Calu3 (cell line): ENCODE measurements at regions not wholly inside any gene's neighbourhood (a gene's known extent, or its start where the extent isn't known, plus 50 kb on each side); places are given as distances from the start of the nearest gene placed in this dataset.

Experiments
- BruUV-seq: library from RNA; stranded (reverse); fragments of 400-500 nt; replicated peaks from 2 replicates; lab custom pipeline; 2021; lab: Mats Ljungman, UMichigan
- CTCF ChIA-PET: fragments of 300-600 bp; sonication (Branson Sonifier 250); formaldehyde crosslinking; loops from one replicate; lab custom pipeline; 2022; ENCODE audit warnings: antibody characterized with exemption; lab: Charles Lee
- DNase-seq: peaks from one replicate; pipeline ENCODE4 v3.0.0; 2022
- H3K27ac Mint-ChIP-seq: one replicate; pipeline ENCODE4 v1.8.0; 2022; ENCODE audit warnings: mixed read lengths; ENCODE audit not compliant: unreplicated experiment
- H3K27me3 Mint-ChIP-seq: one replicate; pipeline ENCODE4 v1.8.0; 2022; ENCODE audit warnings: mixed read lengths; ENCODE audit not compliant: unreplicated experiment
- H3K36me3 Mint-ChIP-seq: one replicate; pipeline ENCODE4 v1.8.0; 2022; ENCODE audit warnings: mild to moderate bottlenecking, moderate library complexity, mixed read lengths; ENCODE audit not compliant: insufficient read depth, unreplicated experiment
- H3K4me1 Mint-ChIP-seq: one replicate; pipeline ENCODE4 v1.8.0; 2022; ENCODE audit warnings: mild to moderate bottlenecking, low read depth, mixed read lengths; ENCODE audit not compliant: unreplicated experiment
- H3K4me3 Mint-ChIP-seq: one replicate; pipeline ENCODE4 v1.8.0; 2022; ENCODE audit warnings: mild to moderate bottlenecking, low read depth, moderate library complexity, mixed read lengths; ENCODE audit not compliant: unreplicated experiment
- H3K9me3 Mint-ChIP-seq: one replicate; pipeline ENCODE4 v1.8.0; 2022; ENCODE audit warnings: low read depth, mixed read lengths; ENCODE audit not compliant: unreplicated experiment
- CTCF ChIP-seq: fragments of 200-600 bp; IDR thresholded peaks from one replicate; pipeline ENCODE4 v1.8.0; 2022; ENCODE audit warnings: antibody characterized with exemption; ENCODE audit not compliant: unreplicated experiment
- intact Hi-C: fragments of 100-400 bp; cut with micrococcal nuclease; formaldehyde crosslinking; loops from one replicate; pipeline ENCODE4 v1.10.0; 2022; ENCODE audit not compliant: unreplicated experiment

DNA sequence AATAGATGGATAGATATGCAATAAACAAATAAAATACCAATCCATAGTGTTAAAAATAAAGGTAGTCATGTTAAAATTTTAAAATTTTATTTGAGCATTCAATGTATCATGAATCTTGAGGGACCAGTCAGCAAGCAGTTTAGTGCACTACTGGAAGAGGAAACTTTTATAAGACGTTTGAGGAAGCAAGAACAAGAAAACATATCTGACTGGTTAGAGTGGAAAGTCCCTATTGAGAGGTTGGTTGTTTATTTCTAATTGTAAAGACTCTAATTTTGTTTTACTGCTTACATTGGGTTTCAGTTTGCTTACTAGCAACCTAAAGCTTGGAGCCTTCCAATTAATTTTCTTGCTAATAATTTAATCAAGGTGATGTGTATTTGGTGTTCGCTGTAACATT is 786.2 kb downstream of the RAB28 start:
- no TSS peak for BruUV-seq
- CTCF ChIA-PET: no interaction called here
- H3K4me3 Mint-ChIP-seq: no peak overlapping the region
- intact Hi-C loops: no loop called here
- H3K4me1 Mint-ChIP-seq: no peaks in the 10 kb centered on the region
- no peak for DNase-seq
- no peaks in the 10 kb centered on the region for H3K27me3 Mint-ChIP-seq
- no peaks in the 10 kb centered on the region for H3K36me3 Mint-ChIP-seq
- no peaks in the 10 kb centered on the region for H3K9me3 Mint-ChIP-seq
- H3K27ac Mint-ChIP-seq: no peak overlapping the region
- TF ChIP-seq CTCF: no peak

- no TSS peak for BruUV-seq
- Mint-ChIP-seq H3K27me3 (no peaks in the 10 kb centered on the region), H3K9me3 (no peaks in the 10 kb centered on the region), H3K4me3 (no peak overlapping the region), H3K36me3 (no peaks in the 10 kb centered on the region), H3K27ac (no peak overlapping the region), H3K4me1 (no peaks in the 10 kb centered on the region)
- TF ChIP-seq CTCF: no peak
- DNase-seq: no peak
- intact Hi-C loops: no loop called here
- CTCF ChIA-PET: no interaction called here
These were observed 791.3 kb downstream of the RAB28 start for GRCh38 chr4:12692815-12693214.

GRCh38 chr4:12691168-12691567 is 793.0 kb downstream of the RAB28 start:
- no peak for TF ChIP-seq CTCF
- intact Hi-C loops: no loop called here
- CTCF ChIA-PET: no interaction called here
- H3K9me3 Mint-ChIP-seq: no peaks in the 10 kb centered on the region
- no peaks in the 10 kb centered on the region for H3K36me3 Mint-ChIP-seq
- no peaks in the 10 kb centered on the region for H3K4me1 Mint-ChIP-seq
- no peak overlapping the region for H3K4me3 Mint-ChIP-seq
- BruUV-seq: no TSS peak
- no peak overlapping the region for H3K27ac Mint-ChIP-seq
- DNase-seq: no peak
- H3K27me3 Mint-ChIP-seq: no peaks in the 10 kb centered on the region

GRCh38 chr4:12689457-12689856 is 794.7 kb downstream of the RAB28 start:
- Mint-ChIP-seq H3K9me3 (no peaks in the 10 kb centered on the region), H3K36me3 (no peaks in the 10 kb centered on the region)
- no TSS peak for BruUV-seq

More at GRCh38 chr4:12689457-12689856, 794.7 kb downstream of the RAB28 start:
- CTCF ChIA-PET: no interaction called here
- Mint-ChIP-seq H3K4me3 (no peak overlapping the region), H3K27ac (no peak overlapping the region), H3K27me3 (no peaks in the 10 kb centered on the region), H3K4me1 (no peaks in the 10 kb centered on the region)
- intact Hi-C loops: no loop called here
- TF ChIP-seq CTCF: no peak
- DNase-seq: no peak
